HEK293 (cell line): ENCODE measurements at regions not wholly inside any gene's neighbourhood (a gene's known extent, or its start where the extent isn't known, plus 50 kb on each side); places are given as distances from the start of the nearest gene placed in this dataset.

Experiments
- EGR2 ChIP-seq: fragments of 450-650 bp; formaldehyde crosslinking; IDR thresholded peaks from 2 replicates; pipeline ENCODE4 v1.5.1; 2016; ENCODE audit warnings: low read depth, missing biosample characterization, missing genetic modification characterization
- SP2 ChIP-seq: fragments of 450-650 bp; formaldehyde crosslinking; IDR thresholded peaks from 2 replicates; pipeline ENCODE4 v1.5.1; 2016; ENCODE audit warnings: missing biosample characterization, missing genetic modification characterization
- ZBTB17 ChIP-seq: fragments of 450-650 bp; formaldehyde crosslinking; IDR thresholded peaks from 2 replicates; pipeline ENCODE4 v1.5.1; 2016; ENCODE audit warnings: missing biosample characterization, missing genetic modification characterization
- ZBTB7A ChIP-seq: fragments of 450-650 bp; formaldehyde crosslinking; IDR thresholded peaks from 2 replicates; pipeline ENCODE4 v1.5.1; 2016; ENCODE audit warnings: low read depth, missing biosample characterization, missing genetic modification characterization
- ZNF324 ChIP-seq: fragments of 450-650 bp; formaldehyde crosslinking; IDR thresholded peaks from 2 replicates; pipeline ENCODE4 v1.5.1; 2016; ENCODE audit warnings: missing biosample characterization, missing genetic modification characterization
- ZNF555 ChIP-seq: fragments of 450-650 bp; formaldehyde crosslinking; conservative IDR thresholded peaks from 2 replicates; pipeline ENCODE4 v1.5.1; 2017; ENCODE audit warnings: missing biosample characterization, mild to moderate bottlenecking, missing genetic modification characterization, inconsistent platforms
- TF ChIP-seq, protein P1 (sequence below): fragments of 450-650 bp; formaldehyde crosslinking; IDR thresholded peaks from 2 replicates; pipeline ENCODE4 v1.5.0; 2017; ENCODE audit warnings: missing biosample characterization, missing genetic modification characterization, borderline replicate concordance
- TF ChIP-seq, protein P2 (sequence below): fragments of 450-650 bp; formaldehyde crosslinking; IDR thresholded peaks from 2 replicates; pipeline ENCODE4 v1.5.1; 2016; ENCODE audit warnings: missing biosample characterization, missing genetic modification characterization
- TF ChIP-seq, protein P3 (sequence below): fragments of 450-650 bp; formaldehyde crosslinking; IDR thresholded peaks from 2 replicates; pipeline ENCODE4 v1.5.1; 2016; ENCODE audit warnings: missing biosample characterization, missing genetic modification characterization
- TF ChIP-seq, protein P4 (sequence below): fragments of 450-650 bp; formaldehyde crosslinking; IDR thresholded peaks from 2 replicates; pipeline ENCODE4 v1.5.1; 2016; ENCODE audit warnings: missing biosample characterization, missing genetic modification characterization

DNA sequence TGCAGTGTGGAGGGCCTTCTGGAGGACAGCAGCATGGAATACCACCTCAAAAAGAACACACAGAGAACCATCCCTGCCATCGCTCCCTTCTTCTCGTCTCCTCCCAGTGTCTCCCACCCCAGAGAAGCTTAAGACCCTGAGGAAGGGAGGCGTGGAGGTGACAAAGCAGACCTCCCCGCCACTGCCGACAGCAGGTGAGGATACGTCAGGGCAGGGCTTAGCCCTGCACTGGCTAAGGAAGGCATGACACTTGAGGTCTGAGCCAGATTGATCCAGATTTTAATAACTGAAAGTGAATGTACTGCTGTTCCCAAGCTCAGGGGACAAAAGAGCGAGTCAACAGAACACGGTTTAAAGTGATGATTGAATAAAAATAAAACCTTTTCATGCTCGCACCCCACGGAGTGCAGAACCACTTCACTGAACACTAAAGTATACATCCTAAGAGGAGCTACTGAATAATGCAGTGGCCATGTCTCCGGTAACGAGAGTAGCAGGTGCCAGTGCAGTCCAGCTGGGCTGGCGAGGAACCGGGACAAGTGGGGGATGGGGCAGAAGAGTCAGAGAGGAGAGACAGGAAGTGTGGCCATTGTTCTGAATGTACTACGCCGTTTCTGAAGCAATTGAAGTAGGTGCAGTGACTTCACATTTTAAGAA is 391.0 kb downstream of the CDH2 start:
- TF ChIP-seq, protein P1, sequence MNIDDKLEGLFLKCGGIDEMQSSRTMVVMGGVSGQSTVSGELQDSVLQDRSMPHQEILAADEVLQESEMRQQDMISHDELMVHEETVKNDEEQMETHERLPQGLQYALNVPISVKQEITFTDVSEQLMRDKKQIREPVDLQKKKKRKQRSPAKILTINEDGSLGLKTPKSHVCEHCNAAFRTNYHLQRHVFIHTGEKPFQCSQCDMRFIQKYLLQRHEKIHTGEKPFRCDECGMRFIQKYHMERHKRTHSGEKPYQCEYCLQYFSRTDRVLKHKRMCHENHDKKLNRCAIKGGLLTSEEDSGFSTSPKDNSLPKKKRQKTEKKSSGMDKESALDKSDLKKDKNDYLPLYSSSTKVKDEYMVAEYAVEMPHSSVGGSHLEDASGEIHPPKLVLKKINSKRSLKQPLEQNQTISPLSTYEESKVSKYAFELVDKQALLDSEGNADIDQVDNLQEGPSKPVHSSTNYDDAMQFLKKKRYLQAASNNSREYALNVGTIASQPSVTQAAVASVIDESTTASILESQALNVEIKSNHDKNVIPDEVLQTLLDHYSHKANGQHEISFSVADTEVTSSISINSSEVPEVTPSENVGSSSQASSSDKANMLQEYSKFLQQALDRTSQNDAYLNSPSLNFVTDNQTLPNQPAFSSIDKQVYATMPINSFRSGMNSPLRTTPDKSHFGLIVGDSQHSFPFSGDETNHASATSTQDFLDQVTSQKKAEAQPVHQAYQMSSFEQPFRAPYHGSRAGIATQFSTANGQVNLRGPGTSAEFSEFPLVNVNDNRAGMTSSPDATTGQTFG (tag by site-specific recombination), result no peak
- TF ChIP-seq, protein P2, sequence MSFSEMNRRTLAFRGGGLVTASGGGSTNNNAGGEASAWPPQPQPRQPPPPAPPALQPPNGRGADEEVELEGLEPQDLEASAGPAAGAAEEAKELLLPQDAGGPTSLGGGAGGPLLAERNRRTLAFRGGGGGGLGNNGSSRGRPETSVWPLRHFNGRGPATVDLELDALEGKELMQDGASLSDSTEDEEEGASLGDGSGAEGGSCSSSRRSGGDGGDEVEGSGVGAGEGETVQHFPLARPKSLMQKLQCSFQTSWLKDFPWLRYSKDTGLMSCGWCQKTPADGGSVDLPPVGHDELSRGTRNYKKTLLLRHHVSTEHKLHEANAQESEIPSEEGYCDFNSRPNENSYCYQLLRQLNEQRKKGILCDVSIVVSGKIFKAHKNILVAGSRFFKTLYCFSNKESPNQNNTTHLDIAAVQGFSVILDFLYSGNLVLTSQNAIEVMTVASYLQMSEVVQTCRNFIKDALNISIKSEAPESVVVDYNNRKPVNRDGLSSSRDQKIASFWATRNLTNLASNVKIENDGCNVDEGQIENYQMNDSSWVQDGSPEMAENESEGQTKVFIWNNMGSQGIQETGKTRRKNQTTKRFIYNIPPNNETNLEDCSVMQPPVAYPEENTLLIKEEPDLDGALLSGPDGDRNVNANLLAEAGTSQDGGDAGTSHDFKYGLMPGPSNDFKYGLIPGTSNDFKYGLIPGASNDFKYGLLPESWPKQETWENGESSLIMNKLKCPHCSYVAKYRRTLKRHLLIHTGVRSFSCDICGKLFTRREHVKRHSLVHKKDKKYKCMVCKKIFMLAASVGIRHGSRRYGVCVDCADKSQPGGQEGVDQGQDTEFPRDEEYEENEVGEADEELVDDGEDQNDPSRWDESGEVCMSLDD (tag by site-specific recombination), result no peak
- TF ChIP-seq SP2 (no peak), ZBTB7A (no peak), ZBTB17 (tag by site-specific recombination) (no peak), ZNF555 (no peak), EGR2 (no peak), ZNF324 (tag by site-specific recombination) (no peak)
- TF ChIP-seq, protein P3, sequence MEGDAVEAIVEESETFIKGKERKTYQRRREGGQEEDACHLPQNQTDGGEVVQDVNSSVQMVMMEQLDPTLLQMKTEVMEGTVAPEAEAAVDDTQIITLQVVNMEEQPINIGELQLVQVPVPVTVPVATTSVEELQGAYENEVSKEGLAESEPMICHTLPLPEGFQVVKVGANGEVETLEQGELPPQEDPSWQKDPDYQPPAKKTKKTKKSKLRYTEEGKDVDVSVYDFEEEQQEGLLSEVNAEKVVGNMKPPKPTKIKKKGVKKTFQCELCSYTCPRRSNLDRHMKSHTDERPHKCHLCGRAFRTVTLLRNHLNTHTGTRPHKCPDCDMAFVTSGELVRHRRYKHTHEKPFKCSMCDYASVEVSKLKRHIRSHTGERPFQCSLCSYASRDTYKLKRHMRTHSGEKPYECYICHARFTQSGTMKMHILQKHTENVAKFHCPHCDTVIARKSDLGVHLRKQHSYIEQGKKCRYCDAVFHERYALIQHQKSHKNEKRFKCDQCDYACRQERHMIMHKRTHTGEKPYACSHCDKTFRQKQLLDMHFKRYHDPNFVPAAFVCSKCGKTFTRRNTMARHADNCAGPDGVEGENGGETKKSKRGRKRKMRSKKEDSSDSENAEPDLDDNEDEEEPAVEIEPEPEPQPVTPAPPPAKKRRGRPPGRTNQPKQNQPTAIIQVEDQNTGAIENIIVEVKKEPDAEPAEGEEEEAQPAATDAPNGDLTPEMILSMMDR (tag by site-specific recombination), result no peak
- TF ChIP-seq, protein P4, sequence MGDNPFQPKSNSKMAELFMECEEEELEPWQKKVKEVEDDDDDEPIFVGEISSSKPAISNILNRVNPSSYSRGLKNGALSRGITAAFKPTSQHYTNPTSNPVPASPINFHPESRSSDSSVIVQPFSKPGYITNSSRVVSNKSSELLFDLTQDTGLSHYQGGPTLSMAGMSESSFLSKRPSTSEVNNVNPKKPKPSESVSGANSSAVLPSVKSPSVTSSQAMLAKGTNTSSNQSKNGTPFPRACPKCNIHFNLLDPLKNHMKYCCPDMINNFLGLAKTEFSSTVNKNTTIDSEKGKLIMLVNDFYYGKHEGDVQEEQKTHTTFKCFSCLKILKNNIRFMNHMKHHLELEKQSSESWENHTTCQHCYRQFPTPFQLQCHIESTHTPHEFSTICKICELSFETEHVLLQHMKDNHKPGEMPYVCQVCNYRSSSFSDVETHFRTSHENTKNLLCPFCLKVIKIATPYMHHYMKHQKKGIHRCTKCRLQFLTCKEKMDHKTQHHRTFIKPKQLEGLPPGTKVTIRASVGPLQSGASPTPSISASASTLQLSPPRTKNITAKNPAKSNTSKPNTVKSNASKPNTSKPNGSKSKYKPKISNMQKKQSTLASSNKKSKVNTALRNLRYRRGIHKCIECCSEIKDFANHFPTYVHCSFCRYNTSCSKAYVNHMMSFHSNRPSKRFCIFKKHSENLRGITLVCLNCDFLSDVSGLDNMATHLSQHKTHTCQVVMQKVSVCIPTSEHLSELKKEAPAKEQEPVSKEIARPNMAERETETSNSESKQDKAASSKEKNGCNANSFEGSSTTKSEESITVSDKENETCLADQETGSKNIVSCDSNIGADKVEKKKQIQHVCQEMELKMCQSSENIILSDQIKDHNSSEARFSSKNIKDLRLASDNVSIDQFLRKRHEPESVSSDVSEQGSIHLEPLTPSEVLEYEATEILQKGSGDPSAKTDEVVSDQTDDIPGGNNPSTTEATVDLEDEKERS (tag by site-specific recombination), result no peak
